Motor neuron (in vitro differentiated cells): ENCODE measurements at regions not wholly inside any gene's neighbourhood (a gene's known extent, or its start where the extent isn't known, plus 50 kb on each side); places are given as distances from the start of the nearest gene placed in this dataset.
A peak's percentile ranks its signal among the peaks of the same experiment; 100 is the strongest.
"Not testable (repeated sequence)": the region's sequence is repeated elsewhere in the genome, so short reads cannot be mapped to it uniquely, and the experiment has no call there.

Experiments
- ATAC-seq, 8 experiments: fragments of 200-7000 bp; cut with Tn5 transposase; replicated peaks in 6 of 8; 2 replicates each; pipeline ENCODE4 v1.8.0; 2021; ENCODE audit warnings: mild to moderate bottlenecking in 8 of 8, moderate library complexity in 8 of 8
- H3K27ac ChIP-seq, 2 donors: fragments of 250-450 bp; sonication (Bioruptor Pico); 2 replicates each; pipeline ENCODE4 v1.9.0; 2021; ENCODE audit warnings: antibody characterized with exemption in 2 of 2, mild to moderate bottlenecking in 2 of 2, moderate library complexity in 1 of 2
- H3K4me1 ChIP-seq, 2 donors: fragments of 250-450 bp; sonication (Bioruptor Pico); replicated peaks in 1 of 2; 2 replicates each; pipeline ENCODE4 v1.6.1; 2021; ENCODE audit warnings: antibody characterized with exemption in 2 of 2, mild to moderate bottlenecking in 2 of 2, moderate library complexity in 1 of 2
- H3K4me3 ChIP-seq, 5 donors: fragments of 250-450 bp; sonication (Bioruptor Pico); 2 replicates each; pipeline ENCODE4 v1.9.0; 2021; ENCODE audit warnings: antibody characterized with exemption in 5 of 5, mild to moderate bottlenecking in 5 of 5, moderate library complexity in 4 of 5
- WGBS, 10 experiments: fragments of 450-650 bp; shearing (Covaris generic); methylation state at CpG; one replicate each; pipeline ENCODE4 v1.0.0; 2022; 5-methylcytosine and 5-hydroxymethylcytosine counted together
- in situ Hi-C, 9 experiments: fragments of 400-800 bp; cut with MboI; loops; one replicate each; pipeline ENCODE4 v1.15.0; 2021; ENCODE audit warnings: low sequenced_read_pairs in 9 of 9, low pct_unique_long_range_greater_than_20kb in 2 of 9; ENCODE audit not compliant: unreplicated experiment in 9 of 9

- H3K4me3 ChIP-seq = no peak overlapping the region
- 0 to 100% (median 81%) methylated on average over 1 of the region's 1 CpG for WGBS, 10 experiments
- no peak overlapping the region for H3K27ac ChIP-seq
- no peak for ATAC-seq
- peaks cover 4% of the 10 kb centered on the region in 2 donors for H3K4me1 ChIP-seq
- in situ Hi-C loops = no loop called here
These were observed 127.3 kb downstream of the TBX19 start for GRCh38 chr1:168407832-168408538.

GRCh38 chr1:168405906-168406549 lies 125.4 kb downstream of the TBX19 start:
- Histone ChIP-seq H3K4me3 (no peak overlapping the region), H3K27ac (no peak overlapping the region), H3K4me1 (peaks cover 4% of the 10 kb centered on the region in 2 donors)
- in situ Hi-C loops = no loop called here
- 31 to 100% (median 68%) methylated on average over 1 to 3 of the region's 3 CpGs; no CpG with 5 or more reads in 3 of the 10 experiments for WGBS, 10 experiments
- ATAC-seq = no peak

- Histone ChIP-seq H3K4me1 (peaks cover 19 to 23% of the 10 kb centered on the region in 2 donors), H3K4me3 (no peak overlapping the region), H3K27ac (no peak overlapping the region)
- in situ Hi-C loops = no loop called here
- WGBS, 10 experiments = 24 to 100% (median 76%) methylated on average over 1 to 2 of the region's 2 CpGs
- peak in 2 of 8 experiments; percentile 51 to 67 for ATAC-seq
These were observed 122.5 kb downstream of the TBX19 start for GRCh38 chr1:168403140-168403539.

- H3K4me3 ChIP-seq, H3K27ac ChIP-seq, ATAC-seq, in situ Hi-C loops: not testable (repeated sequence)
- H3K4me1 ChIP-seq = peaks cover 19 to 23% of the 10 kb centered on the region in 2 donors
- 50 to 100% (median 71%) methylated on average over 1 to 3 of the region's 3 CpGs; no CpG with 5 or more reads in 1 of the 10 experiments for WGBS, 10 experiments
These were observed 121.8 kb downstream of the TBX19 start for GRCh38 chr1:168402466-168402865.

- in situ Hi-C loops = no loop called here
- 33 to 100% (median 93%) methylated on average over 1 to 3 of the region's 3 CpGs for WGBS, 10 experiments
- Histone ChIP-seq H3K4me3 (no peak overlapping the region), H3K27ac (no peak overlapping the region), H3K4me1 (peaks cover 19 to 23% of the 10 kb centered on the region in 2 donors)
- no peak for ATAC-seq
These were observed 120.7 kb downstream of the TBX19 start for GRCh38 chr1:168401341-168401740.

GRCh38 chr1:168400139-168400538 lies 119.5 kb downstream of the TBX19 start:
- ATAC-seq = no peak
- 80 to 100% (median 93%) methylated on average over 1 of the region's 1 CpG; no CpG with 5 or more reads in 6 of the 10 experiments for WGBS, 10 experiments
- Histone ChIP-seq H3K27ac (no peak overlapping the region), H3K4me1 (peaks cover 19 to 23% of the 10 kb centered on the region in 2 donors), H3K4me3 (no peak overlapping the region)
- in situ Hi-C loops = no loop called here

- no peak for ATAC-seq
- Histone ChIP-seq H3K27ac (no peak overlapping the region), H3K4me1 (peaks cover 22 to 23% of the 10 kb centered on the region in 2 donors), H3K4me3 (no peak overlapping the region)
- 41 to 100% (median 93%) methylated on average over 1 to 4 of the region's 4 CpGs for WGBS, 10 experiments
- in situ Hi-C loops = no loop called here
These were observed 117.1 kb downstream of the TBX19 start for GRCh38 chr1:168397806-168398205.

- in situ Hi-C loops = no loop called here
- peaks cover 22 to 23% of the 10 kb centered on the region in 2 donors for H3K4me1 ChIP-seq
- ATAC-seq = peak in 1 of 8 experiments; percentile 25
- WGBS, 10 experiments = 0 to 79% (median 60%) methylated on average over 1 to 3 of the region's 3 CpGs; no CpG with 5 or more reads in 1 of the 10 experiments
- H3K4me3 ChIP-seq = no peak overlapping the region
- H3K27ac ChIP-seq = no peak overlapping the region
These were observed 116.4 kb downstream of the TBX19 start for GRCh38 chr1:168396940-168397684.

- peaks cover 22 to 23% of the 10 kb centered on the region in 2 donors for H3K4me1 ChIP-seq
- ATAC-seq = peak in 1 of 8 experiments; percentile 19
- H3K27ac ChIP-seq = no peak overlapping the region
- in situ Hi-C loops = no loop called here
- WGBS, 10 experiments = 13 to 100% (median 94%) methylated on average over 1 to 2 of the region's 2 CpGs; no CpG with 5 or more reads in 2 of the 10 experiments
- no peak overlapping the region for H3K4me3 ChIP-seq
These were observed 115.8 kb downstream of the TBX19 start for GRCh38 chr1:168396508-168396907.

GRCh38 chr1:168394858-168395257 lies 114.2 kb downstream of the TBX19 start:
- in situ Hi-C loops = no loop called here
- no peak for ATAC-seq
- Histone ChIP-seq H3K4me3 (no peak overlapping the region), H3K4me1 (peaks cover 15 to 19% of the 10 kb centered on the region in 2 donors), H3K27ac (no peak overlapping the region)
- 36 to 100% (median 76%) methylated on average over 1 of the region's 1 CpG; no CpG with 5 or more reads in 4 of the 10 experiments for WGBS, 10 experiments

- peak in 6 of 8 experiments; percentile 23 to 85 (median 71) for ATAC-seq
- WGBS, 10 experiments = 6 to 80% (median 40%) methylated on average over 1 to 4 of the region's 5 CpGs; no CpG with 5 or more reads in 3 of the 10 experiments
These were observed 112.4 kb downstream of the TBX19 start for GRCh38 chr1:168392958-168393549.

GRCh38 chr1:168391851-168392681 lies 111.4 kb downstream of the TBX19 start:
- Histone ChIP-seq H3K27ac (no peak overlapping the region), H3K4me3 (no peak overlapping the region), H3K4me1 (peaks cover 0 to 3% of the 10 kb centered on the region in 2 donors)
- in situ Hi-C loops = no loop called here
- peak in 2 of 8 experiments; percentile 15 to 51 for ATAC-seq
- WGBS, 10 experiments = 36 to 100% (median 71%) methylated on average over 3 to 8 of the region's 8 CpGs

More at GRCh38 chr1:168392958-168393549, 112.4 kb downstream of the TBX19 start:
- no peak overlapping the region for H3K27ac ChIP-seq
- peaks cover 0 to 3% of the 10 kb centered on the region in 2 donors for H3K4me1 ChIP-seq
- in situ Hi-C loops = no loop called here
- no peak overlapping the region for H3K4me3 ChIP-seq
